ENCODE measurements at regions not wholly inside any gene's neighbourhood (a gene's known extent, or its start where the extent isn't known, plus 50 kb on each side); places are given as distances from the start of the nearest gene placed in this dataset.

GRCh38 chr9:81108821-81109220 is 580.5 kb downstream of the TLE1 start:
- DNase-seq = no peak

DNA sequence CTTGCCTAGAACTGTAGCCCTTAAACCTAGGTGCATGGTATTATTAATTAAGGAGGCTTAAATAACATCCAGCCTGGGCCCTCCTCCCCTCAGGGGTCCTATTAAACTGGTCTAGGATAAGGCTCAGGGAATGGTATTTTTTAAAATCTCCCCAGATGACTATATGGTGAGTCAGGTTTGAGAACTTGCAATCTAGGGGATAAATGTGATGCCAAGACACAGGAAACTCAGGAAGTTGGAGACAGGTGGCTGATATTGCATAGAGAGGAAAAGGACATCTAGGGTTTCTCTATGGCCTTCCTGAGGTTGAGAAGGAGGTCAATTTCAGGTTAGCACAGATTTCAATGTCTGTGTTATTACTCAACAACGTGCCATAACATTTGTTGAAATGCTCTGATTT is 581.0 kb downstream of the TLE1 start:
- DNase-seq = no peak

DNA sequence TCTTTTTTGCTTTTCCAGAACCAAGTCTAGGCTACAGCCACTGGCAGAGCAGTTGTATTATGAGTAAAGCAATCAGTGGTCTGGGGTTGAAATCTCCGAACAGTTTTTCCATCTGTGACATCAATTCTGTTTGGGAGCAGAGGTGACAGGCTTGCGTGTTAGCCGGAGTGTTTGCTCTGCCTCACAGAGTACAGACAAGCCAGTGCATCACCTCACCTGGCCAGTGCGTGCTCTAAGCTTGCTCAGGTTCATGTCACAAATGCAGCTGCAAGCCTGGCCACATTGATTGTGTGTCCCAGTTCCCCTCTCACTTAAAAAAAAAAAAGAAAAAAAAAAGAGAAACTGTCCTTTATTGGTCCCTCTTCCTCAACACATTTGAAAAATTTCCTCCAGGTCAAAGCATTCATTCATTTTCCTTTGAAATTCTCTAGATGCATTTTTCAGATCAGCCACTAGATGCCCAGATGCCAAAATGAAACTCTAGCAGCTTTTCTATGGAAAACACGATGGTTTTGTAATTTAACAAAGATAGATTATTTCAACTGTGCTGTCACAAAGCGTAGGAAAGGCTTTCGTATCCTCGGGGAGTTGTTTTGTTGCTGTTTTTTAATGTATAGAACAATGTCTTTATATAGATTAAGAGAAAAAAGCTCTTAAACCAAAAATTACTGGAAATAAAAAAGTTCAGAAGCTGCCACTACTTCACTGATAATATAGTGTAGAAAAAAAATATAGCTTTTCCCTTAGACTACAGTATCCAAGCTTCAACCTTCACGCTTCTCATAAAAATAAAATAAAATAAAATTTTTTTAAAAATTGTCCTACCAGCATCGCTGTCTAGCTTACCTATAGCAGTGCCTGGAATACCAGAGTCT is 585.5 kb downstream of the TLE1 start:
- DNase-seq = no peak

- no peak for DNase-seq
Observed at GRCh38 chr9:81097131-81097847, 592.1 kb downstream of the TLE1 start.

DNA sequence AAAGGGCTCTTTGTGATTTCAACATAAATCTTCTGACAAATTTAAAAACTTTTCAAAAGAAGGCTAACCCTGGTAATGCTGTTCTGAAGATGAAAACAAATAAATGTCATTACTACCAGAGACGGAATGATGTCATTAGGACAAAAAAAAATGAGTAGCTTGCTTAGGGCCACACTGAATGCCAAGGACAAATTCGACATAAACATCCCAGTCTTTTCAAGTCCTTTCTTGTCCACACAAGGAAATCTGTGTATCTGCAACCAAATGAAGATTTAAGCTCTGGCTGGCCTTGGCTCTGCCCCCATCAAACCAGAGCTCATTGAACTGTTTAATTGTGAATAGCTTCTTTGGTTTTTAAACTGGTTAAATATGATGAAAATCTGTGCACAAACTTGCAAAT is 592.7 kb downstream of the TLE1 start:
- DNase-seq = no peak

- no peak for DNase-seq
Observed at GRCh38 chr9:81092057-81092456, 597.3 kb downstream of the TLE1 start.

- no peak for DNase-seq
Observed at GRCh38 chr9:81088341-81088740, 601.0 kb downstream of the TLE1 start.

GRCh38 chr9:81086416-81086815 is 602.9 kb downstream of the TLE1 start:
- no peak for DNase-seq

GRCh38 chr9:81083854-81084512 is 605.4 kb downstream of the TLE1 start:
- DNase-seq = no peak

- DNase-seq = no peak
Observed at GRCh38 chr9:81083067-81083466, 606.3 kb downstream of the TLE1 start.

GRCh38 chr9:81082221-81082620 is 607.1 kb downstream of the TLE1 start:
- DNase-seq = no peak

- no peak for DNase-seq
Observed at GRCh38 chr9:81080900-81081299, 608.4 kb downstream of the TLE1 start.

GRCh38 chr9:81080185-81080584 is 609.2 kb downstream of the TLE1 start:
- no peak for DNase-seq

GRCh38 chr9:81079055-81079454 is 610.3 kb downstream of the TLE1 start:
- DNase-seq = peak; percentile 2 to 16

GRCh38 chr9:81078555-81078954 is 610.8 kb downstream of the TLE1 start:
- DNase-seq = no peak

DNA sequence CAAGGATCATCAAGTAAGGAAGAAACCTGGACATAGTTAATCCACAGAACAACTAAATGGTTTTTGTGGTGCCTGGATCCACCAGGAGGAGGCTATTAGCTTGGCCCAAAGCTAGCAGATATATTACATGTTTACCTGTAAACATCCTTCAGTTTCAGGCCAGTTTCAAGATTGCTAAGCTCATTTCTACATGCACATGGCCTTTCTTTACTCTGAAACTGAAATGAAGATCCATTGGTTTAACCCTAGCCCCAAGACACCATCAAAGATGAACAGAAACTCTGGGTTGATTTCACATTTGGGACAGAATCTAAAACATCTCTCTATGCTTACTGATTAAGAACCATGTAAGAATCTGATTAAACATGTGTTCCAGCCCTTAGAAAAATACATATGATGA is 611.8 kb downstream of the TLE1 start:
- no peak for DNase-seq

- DNase-seq = no peak
Observed at GRCh38 chr9:81076131-81076530, 613.2 kb downstream of the TLE1 start.

GRCh38 chr9:81074221-81074620 is 615.1 kb downstream of the TLE1 start:
- DNase-seq = no peak

DNA sequence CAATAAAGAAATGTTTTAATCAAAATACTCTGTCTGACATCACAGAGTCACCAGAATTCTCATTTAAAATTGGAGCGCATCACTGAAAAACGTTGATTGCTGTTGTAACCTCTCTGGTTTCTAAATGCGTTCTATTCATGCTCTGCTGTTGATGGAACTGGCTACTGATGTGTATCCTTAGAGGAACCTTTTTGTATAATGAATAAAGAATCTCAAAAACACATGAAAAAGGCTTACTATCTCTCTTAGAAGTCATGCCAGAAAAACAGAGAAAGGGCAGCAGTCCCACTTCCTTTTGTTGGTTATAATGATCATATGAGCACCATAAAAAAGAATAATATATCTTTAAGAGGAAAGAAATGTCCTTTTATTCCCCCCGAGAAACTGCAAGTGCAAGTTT is 615.5 kb downstream of the TLE1 start:
- DNase-seq = no peak

DNA sequence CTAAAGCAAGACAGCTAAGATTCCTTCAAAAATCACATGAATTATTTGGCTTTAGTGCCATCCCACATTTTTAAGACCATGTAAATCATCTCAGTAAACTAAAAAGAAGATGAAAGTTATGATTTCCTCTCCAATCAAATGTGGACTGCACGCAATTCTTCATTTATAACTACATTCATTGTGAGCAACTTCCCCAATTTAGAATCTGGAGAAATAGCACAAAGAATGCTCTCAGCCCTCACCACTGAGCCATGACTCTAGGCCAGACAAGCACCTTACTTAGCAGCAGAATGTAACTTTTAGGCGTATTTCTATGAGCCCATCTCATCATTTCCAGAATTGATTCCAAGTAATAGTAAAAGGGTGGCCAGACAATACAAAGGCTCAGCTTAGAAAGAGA is 616.6 kb downstream of the TLE1 start:
- no peak for DNase-seq

- no peak for DNase-seq
Observed at GRCh38 chr9:81071108-81071507, 618.2 kb downstream of the TLE1 start.

GRCh38 chr9:81070689-81071088 is 618.7 kb downstream of the TLE1 start:
- DNase-seq = no peak

GRCh38 chr9:81069923-81070322 is 619.4 kb downstream of the TLE1 start:
- DNase-seq = no peak
